GM18907 (cell line): ENCODE measurements at regions not wholly inside any gene's neighbourhood (a gene's known extent, or its start where the extent isn't known, plus 50 kb on each side); places are given as distances from the start of the nearest gene placed in this dataset.
"Not testable (repeated sequence)": the region's sequence is repeated elsewhere in the genome, so short reads cannot be mapped to it uniquely, and the experiment has no call there.

Experiments used
- ATAC-seq: cut with Tn5 transposase; IDR thresholded peaks from one replicate; pipeline ENCODE4 v1.9.1; 2021; ENCODE audit warnings: mild to moderate bottlenecking, moderate library complexity; ENCODE audit not compliant: unreplicated experiment

DNA sequence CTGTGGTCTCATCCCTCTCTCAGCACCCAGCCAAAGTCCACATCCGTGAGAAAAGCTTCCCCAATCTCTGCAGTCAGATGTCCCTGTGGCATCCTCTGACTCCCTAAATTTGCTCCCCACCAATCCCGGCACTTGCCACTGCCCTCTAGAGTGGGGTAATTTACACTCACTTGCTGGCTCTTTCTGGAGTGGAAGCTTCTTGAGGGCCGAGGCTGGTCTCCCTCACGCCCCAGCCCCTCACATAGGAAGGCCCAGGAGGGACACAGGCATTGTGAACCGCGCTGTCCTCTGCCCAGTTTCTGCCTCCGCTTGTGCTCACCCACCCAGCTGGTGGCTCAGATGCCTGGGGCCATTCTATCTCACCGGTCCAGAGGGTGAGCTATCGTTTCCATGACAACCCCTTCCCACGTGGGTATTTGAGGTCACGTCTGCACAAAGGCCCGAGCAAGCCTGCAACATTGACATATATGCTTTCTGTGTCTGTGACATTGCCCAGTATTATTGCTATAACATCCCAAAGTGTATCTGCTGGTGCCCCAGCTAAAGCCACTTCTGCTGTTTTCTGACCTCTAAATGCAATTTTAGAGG lies 97.3 kb upstream of the CTBP2 start:
- no peak for ATAC-seq

DNA sequence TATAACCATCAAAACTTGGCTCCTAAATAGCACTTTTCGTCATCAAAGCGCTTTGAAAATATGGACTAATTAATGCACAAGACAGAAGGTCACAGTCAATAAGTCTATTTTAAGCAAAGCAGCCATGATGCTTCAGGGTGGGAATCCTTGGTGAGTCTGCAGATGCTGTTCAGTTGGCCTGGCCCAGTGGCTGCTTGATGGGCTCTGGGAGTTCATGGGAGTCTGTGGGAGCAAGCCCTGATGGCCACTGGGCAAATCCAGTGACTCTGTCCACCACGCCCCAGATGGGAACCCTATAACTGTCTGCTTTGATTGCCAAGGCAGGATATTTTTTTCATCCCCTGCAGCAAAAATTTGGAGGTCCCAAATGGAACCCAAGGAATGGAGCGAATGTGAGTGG lies 95.7 kb upstream of the CTBP2 start:
- ATAC-seq: no peak

DNA sequence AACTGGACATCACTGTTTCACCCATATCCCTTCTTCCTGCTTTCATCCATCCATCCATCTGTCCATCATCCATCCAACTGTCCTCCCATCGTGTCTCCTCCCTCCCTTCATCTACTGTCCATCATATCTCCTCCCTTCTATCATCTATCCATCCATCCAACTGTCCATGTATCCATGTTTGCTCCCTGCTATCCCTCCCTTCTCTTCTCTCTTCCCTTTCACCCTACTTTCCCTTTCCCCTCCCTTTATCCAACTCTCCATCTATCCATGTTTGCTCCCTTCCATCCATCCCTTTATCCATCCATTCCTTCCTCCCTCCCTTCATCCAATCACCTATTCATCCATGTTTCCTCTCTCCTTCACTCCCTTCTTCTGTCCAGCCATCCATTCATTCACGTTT lies 92.6 kb upstream of the CTBP2 start:
- ATAC-seq: no peak

DNA sequence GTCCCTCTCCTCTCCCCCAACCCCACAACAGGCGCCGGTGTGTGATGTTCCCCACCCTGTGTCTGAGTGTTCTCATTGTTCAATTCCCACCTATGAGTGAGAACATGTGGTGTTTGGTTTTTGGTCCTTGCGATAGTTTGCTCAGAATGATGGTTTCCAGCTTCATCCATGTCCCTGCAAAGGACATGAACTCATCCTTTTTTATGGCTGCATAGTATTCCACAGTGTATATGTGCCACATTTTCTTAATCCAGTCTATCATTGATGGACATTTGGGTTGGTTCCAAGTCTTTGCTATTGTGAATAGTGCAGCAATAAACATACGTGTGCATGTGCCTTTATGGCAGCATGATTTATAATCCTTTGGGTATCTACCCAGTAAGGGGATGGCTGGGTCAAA lies 90.5 kb upstream of the CTBP2 start:
- not testable (repeated sequence) for ATAC-seq

DNA sequence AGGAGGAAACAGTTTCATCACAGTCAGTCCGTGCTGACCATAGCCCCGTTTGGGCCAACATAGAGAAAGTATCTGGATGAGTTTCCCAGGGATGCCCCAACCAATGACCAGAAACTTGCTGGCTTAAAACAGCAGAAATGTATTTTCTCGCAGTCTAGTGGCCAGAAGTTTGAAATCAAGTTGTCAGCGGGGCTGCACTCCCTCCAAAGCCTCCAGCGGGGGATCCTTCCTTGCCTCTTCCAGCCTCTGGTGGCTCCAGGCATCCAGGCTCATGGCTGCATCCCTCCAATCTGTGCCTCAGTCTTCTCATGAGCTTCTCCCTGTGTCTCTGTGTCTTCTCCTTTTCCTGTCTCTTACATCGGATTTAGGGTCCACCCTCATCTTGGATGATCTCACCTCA lies 89.6 kb upstream of the CTBP2 start:
- ATAC-seq: no peak

- ATAC-seq: no peak
These were observed 88.1 kb upstream of the CTBP2 start for GRCh38 chr10:125248489-125248888.

DNA sequence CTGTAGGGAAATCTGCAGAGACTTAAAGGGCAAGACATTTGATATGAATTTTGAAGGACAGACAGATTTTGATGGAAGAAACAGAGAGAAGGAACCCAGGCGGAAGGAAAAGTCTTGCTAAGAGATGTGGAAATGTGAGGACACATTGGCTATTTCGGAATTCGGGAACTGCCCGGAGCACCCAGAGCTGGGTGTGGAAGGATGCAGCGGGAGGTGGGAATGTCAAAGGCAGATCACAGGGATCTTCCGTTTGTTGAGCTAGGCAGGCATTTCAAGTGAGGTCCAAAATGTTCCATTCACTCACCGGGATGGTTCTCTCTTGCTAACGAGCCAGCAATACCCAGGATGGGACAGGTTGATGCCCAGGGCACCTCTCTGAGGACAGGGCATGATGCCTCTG lies 87.2 kb upstream of the CTBP2 start:
- no peak for ATAC-seq

- no peak for ATAC-seq
These were observed 83.3 kb upstream of the CTBP2 start for GRCh38 chr10:125243532-125244253.

DNA sequence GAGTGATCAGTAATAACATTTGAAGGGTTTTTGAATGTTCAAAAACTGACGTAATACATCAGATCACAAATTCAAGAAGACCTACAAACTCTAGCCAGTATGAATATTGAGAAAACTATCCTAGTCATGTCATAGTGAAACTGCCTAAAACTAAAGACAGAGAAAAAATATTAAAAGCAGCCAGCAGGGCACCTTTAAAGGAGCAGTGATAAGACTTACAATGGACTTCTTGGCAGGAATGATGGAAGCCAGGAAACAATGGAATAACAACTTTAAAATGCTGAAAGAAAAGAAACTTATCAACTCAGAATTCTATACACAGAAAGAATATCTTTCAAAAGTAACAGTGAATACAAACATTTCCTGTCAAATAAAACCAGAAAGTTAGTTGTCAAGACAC lies 78.3 kb upstream of the CTBP2 start:
- no peak for ATAC-seq

DNA sequence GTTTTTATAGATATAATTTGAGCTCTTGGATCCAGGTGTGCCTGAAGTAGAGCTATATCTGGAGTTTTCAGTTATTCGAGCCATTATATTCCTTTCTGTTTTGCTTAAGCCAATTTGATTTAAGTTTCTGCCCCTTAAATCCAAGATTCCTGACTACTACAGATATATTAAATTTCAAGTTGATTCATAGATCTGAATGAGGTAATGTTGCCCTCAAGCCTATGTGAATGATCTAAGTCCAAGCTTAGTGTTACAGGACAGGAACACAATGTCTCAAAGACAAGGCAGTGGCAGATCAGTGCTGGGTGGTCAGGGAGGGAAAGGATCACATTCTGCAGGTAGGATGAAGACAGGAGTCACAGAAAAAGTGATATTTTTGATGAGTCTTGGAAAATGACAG lies 75.7 kb upstream of the CTBP2 start:
- no peak for ATAC-seq

- ATAC-seq: no peak
These were observed 75.0 kb upstream of the CTBP2 start for GRCh38 chr10:125235093-125236069.

DNA sequence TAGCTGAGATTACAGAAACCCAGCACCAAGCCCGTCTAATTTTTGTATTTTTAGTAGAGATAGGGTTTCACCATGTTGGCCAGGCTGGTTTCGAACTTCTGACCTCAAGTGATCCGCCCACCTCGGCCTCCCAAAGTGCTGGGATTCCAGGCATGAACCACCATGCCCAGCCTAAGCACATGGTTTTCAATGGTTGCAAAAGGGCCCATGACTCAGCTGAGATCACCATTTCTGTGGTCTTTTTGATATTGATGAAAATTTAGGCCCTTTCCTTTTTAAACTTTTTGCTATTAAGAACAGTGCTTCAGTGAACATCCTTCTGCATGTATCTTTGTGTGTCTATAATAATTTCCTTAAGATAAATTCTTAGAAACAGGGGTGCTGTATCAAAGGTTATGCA lies 74.2 kb upstream of the CTBP2 start:
- ATAC-seq: not testable (repeated sequence)

GRCh38 chr10:125233726-125234125 lies 73.4 kb upstream of the CTBP2 start:
- no peak for ATAC-seq

GRCh38 chr10:125232841-125233240 lies 72.5 kb upstream of the CTBP2 start:
- ATAC-seq: no peak

DNA sequence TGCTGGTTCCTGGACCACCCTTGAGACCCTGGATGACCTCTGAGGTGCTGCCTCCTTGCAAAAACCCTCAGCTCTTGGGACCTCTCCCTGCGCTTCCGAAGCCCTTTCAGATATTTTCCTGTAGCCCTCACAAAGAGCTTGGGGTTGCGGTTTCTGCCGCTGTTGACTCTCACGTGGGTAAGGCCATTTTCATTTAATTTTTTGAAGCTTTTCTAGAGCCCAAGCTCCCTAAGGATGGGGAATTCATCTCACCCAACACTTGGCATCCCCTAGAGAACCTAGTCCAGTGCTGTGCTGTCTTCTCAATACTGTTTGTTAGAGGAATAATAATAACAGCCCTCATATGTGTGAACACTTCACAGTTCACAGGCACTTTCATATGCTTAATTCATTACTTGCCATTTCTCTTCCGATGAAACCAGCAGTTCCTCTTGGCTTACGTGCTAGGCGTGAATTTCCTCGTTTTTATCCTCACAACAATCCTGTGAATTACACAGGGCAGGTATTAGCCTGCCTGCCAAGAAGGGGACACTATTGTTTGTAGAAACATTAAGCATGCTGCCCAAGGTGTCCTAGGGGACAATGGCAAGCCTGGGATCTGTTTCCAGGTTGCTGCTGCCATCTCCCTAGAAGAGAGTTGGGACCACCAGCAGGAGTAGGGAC lies 71.6 kb upstream of the CTBP2 start:
- no peak for ATAC-seq

- no peak for ATAC-seq
These were observed 70.9 kb upstream of the CTBP2 start for GRCh38 chr10:125231116-125231812.

GRCh38 chr10:125230251-125230650 lies 69.9 kb upstream of the CTBP2 start:
- ATAC-seq: no peak

DNA sequence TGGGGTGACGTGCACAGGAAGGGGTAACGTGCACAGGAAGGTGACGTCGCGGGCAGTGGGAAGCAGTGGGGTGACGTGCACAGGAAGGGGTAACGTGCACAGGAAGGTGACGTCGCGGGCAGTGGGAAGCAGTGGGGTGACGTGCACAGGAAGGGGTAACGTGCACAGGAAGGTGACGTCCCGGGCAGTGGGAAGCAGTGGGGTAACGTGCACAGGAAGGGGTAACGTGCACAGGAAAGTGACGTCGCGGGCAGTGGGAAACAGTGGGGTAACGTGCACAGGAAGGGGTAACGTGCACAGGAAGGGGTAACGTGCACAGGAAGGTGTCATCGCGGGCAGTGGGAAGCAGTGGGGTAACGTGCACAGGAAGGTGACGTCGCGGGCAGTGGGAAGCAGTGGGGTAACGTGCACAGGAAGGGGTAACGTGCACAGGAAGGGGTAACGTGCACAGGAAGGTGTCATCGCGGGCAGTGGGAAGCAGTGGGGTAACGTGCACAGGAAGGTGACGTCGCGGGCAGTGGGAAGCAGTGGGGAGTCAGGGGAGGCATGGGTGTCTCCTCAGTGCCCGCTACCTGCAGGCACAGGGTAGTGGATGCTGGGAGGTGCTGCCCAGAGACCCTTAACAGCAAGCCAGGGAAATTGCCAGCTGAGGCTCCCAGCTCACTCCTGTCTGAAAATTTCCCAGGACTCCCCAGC lies 68.0 kb upstream of the CTBP2 start:
- not testable (repeated sequence) for ATAC-seq

DNA sequence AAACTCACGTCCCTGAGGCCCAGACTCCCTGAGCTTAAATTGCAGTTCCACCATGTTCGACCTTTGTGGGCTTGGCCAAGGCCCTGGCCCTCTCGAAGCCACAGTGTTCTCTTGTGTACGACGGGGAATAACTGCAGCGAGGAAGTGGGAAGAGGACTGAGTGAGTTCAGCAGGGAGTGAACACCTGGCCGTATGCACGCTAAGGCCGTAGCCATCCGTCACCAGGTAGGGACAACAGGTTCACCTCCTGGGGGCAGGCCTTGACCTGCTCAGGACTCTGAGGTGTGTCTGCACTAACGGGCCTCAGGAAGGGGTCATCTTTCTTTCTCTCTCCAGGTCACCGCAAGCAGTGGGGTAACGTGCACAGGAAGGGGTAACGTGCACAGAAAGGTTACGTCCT lies 67.2 kb upstream of the CTBP2 start:
- no peak for ATAC-seq

DNA sequence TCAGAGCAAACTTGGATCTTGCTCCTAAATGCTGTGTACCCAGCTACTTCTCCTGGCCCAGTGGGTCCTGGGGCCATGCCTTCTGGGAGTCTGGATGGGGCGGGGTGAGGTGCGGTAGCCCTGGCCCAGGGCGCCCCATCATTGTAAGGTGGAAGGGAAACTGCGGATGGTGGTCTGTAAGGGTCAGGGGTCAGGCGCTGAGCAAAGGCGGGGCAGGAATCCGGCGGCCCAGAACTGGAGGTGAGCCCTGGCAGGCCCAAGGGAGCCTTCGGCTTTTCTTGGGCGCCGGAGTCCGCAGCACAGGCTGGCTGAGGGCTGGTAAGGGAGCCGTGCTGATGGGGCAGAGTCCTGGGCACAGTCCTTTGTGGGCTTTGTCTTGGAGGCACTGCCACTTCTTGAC lies 66.5 kb upstream of the CTBP2 start:
- ATAC-seq: no peak
